Keratinocyte (primary cell): ENCODE measurements at regions not wholly inside any gene's neighbourhood (a gene's known extent, or its start where the extent isn't known, plus 50 kb on each side); places are given as distances from the start of the nearest gene placed in this dataset.

Experiments
- DNase-seq: peaks from one replicate; pipeline ENCODE4 v3.0.0-alpha.2; 2011; ENCODE audit warnings: low read depth, missing footprints, low spot score
- FAIRE-seq: peaks from 2 replicates; lab custom pipeline; 2011; peaks lifted over from hg19 to GRCh38; lab: Jason Lieb, UNC
- H2AFZ ChIP-seq: 2 replicates; pipeline ENCODE4 v1.6.0; 2012; ENCODE audit warnings: low read length, control low read depth, inconsistent platforms; ENCODE audit not compliant: control insufficient read depth
- H3K27ac ChIP-seq: 2 replicates; pipeline ENCODE4 v1.5.1; 2011; ENCODE audit warnings: low read length; ENCODE audit not compliant: control insufficient read depth, insufficient read depth
- H3K27me3 ChIP-seq: 3 replicates; pipeline ENCODE4 v1.6.0; 2011; ENCODE audit warnings: low read length; ENCODE audit not compliant: control insufficient read depth, insufficient read depth; ENCODE audit errors: extremely low read depth
- H3K36me3 ChIP-seq, 2 experiments: 2 replicates in 1 of 2; 3 replicates in 1 of 2; pipeline ENCODE4 v1.5.1; 2011; ENCODE audit warnings: low read length in 2 of 2, mild to moderate bottlenecking in 1 of 2; ENCODE audit not compliant: control insufficient read depth in 2 of 2, insufficient read depth in 2 of 2; ENCODE audit errors: extremely low read depth in 1 of 2
- H3K4me1 ChIP-seq: 3 replicates; pipeline ENCODE4 v1.5.1; 2011; ENCODE audit warnings: low read length; ENCODE audit not compliant: control insufficient read depth, insufficient read depth; ENCODE audit errors: extremely low read depth
- H3K4me2 ChIP-seq: 3 replicates; pipeline ENCODE4 v1.6.0; 2011; ENCODE audit warnings: low read depth, low read length; ENCODE audit not compliant: control insufficient read depth, insufficient read depth; ENCODE audit errors: extremely low read depth
- H3K4me3 ChIP-seq, 3 experiments: fragments of 200-600 bp in 1 of 3; sonication (generic) in 1 of 3; 2 replicates in 2 of 3; 3 replicates in 1 of 3; pipeline ENCODE4 v1.5.1; 2011 to 2016; ENCODE audit warnings: low read length in 3 of 3, mild to moderate bottlenecking in 3 of 3, control low read depth in 2 of 3, inconsistent platforms in 1 of 3, low read depth in 1 of 3, mixed read lengths in 1 of 3, mixed run types in 1 of 3, moderate library complexity in 1 of 3; ENCODE audit not compliant: control insufficient read depth in 2 of 3, insufficient read depth in 2 of 3; ENCODE audit errors: extremely low read depth in 1 of 3
- H3K79me2 ChIP-seq: 2 replicates; pipeline ENCODE4 v1.6.0; 2012; ENCODE audit warnings: low read length; ENCODE audit not compliant: control insufficient read depth, insufficient read depth
- H3K9ac ChIP-seq: 3 replicates; pipeline ENCODE4 v1.6.0; 2011; ENCODE audit warnings: low read length; ENCODE audit not compliant: control insufficient read depth, insufficient read depth; ENCODE audit errors: extremely low read depth
- H3K9me1 ChIP-seq: 3 replicates; pipeline ENCODE4 v1.6.0; 2011; ENCODE audit warnings: low read length; ENCODE audit not compliant: control insufficient read depth, insufficient read depth; ENCODE audit errors: extremely low read depth
- H3K9me3 ChIP-seq: 2 replicates; pipeline ENCODE4 v1.5.1; 2012; ENCODE audit warnings: low read depth, low read length; ENCODE audit not compliant: control insufficient read depth
- H4K20me1 ChIP-seq: 3 replicates; pipeline ENCODE4 v1.6.0; 2011; ENCODE audit warnings: low read length; ENCODE audit not compliant: control insufficient read depth, insufficient read depth; ENCODE audit errors: extremely low read depth
- CTCF ChIP-seq, 3 experiments: IDR thresholded peaks in 1 of 3; conservative IDR thresholded peaks in 1 of 3; optimal IDR thresholded peaks in 1 of 3; 2 replicates in 2 of 3; 3 replicates in 1 of 3; pipeline versions ENCODE3 to v1.5.1; 2011; ENCODE audit warnings: low read length in 3 of 3, mild to moderate bottlenecking in 3 of 3, moderate library complexity in 2 of 3, control low read depth in 1 of 3, inconsistent platforms in 1 of 3; ENCODE audit not compliant: insufficient read depth in 2 of 3; ENCODE audit errors: extremely low read depth in 1 of 3
- EZH2 ChIP-seq: IDR thresholded peaks from one replicate; pipeline ENCODE4 v1.6.1; 2012; ENCODE audit warnings: inconsistent platforms, mild to moderate bottlenecking, low read length, moderate library complexity
- dilution Hi-C: fragments of 300-500 bp; cut with MboI; formaldehyde crosslinking; loops from one replicate; pipeline ENCODE4 v1.7.0; 2020; ENCODE audit warnings: low sequenced_read_pairs; ENCODE audit not compliant: extremely low pct_ligation_motif_present

DNA sequence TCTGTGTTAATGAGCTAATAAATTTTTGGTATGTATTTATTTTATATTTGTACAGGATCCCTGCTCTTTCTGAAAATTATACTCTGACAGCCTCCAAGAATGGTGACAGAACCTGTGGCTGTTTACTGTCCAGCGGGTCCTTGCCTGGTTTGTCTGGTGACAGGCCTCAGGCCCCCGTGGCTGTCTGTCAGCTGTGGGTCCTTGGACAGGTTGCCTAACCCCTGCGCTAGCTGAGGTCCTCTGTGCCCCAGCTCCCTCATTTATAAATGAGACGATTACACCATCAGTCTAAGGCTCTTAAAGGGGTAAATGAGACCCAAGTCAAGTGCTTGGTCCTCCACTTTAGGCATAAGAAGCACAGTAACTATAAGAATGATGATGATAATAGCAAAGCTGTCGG is 125.1 kb upstream of the COL5A1 start:
- H3K9me3 ChIP-seq = peaks cover 1% of the 10 kb centered on the region
- no peak overlapping the region for H3K27ac ChIP-seq
- H2AFZ ChIP-seq = no peak overlapping the region
- no peaks in the 10 kb centered on the region for H3K36me3 ChIP-seq
- no peaks in the 10 kb centered on the region for H3K27me3 ChIP-seq
- no peaks in the 10 kb centered on the region for H3K4me1 ChIP-seq
- H3K4me2 ChIP-seq = no peak overlapping the region
- H3K4me3 ChIP-seq = no peak overlapping the region
- no peaks in the 10 kb centered on the region for H3K79me2 ChIP-seq
- no peak overlapping the region for H3K9ac ChIP-seq
- H4K20me1 ChIP-seq = no peaks in the 10 kb centered on the region
- dilution Hi-C loops = no loop called here
- TF ChIP-seq EZH2 = no peak
- no peak for TF ChIP-seq CTCF (optimal IDR thresholded peaks at IDR 0.05 in 1 of 3, IDR thresholded peaks at IDR 0.05 in 1 of 3, conservative IDR thresholded peaks at IDR 0.05 in 1 of 3; ENCODE audit: extremely low read depth in 1 of 3, insufficient read depth in 2 of 3, low read length in 3 of 3)
- H3K9me1 ChIP-seq = no peaks in the 10 kb centered on the region
- DNase-seq = no peak
- no peak for FAIRE-seq

DNA sequence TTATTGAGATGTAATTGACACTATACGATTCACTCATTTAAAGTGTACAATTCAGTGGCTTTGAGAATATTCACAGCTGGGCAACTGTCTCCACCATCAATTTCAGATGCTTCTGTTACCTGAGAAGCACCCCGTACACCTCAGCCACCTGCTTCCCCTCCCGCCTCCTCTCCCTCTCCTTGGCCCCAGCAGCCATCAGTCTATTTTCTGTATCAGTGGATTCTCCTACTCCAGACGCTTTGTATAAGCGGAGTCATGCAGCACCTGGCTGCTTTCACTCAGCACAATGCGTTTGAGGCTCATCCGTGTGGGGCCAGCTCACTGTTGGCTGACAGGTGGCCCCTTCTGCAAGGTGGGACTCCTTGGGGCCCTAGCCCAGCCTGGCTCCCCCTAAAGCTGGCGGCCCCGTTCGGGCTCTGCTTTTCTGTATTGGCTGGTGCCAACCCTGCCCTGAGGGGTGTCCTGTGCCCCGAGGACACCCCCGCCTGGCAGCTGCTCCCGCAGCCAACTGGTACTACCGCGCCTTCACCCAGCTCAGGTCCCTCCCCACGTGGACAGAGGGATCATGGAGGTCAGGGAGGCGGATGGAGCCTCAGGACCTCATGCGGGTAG is 124.4 kb upstream of the COL5A1 start:
- TF ChIP-seq EZH2 (no peak), CTCF (optimal IDR thresholded peaks at IDR 0.05 in 1 of 3, IDR thresholded peaks at IDR 0.05 in 1 of 3, conservative IDR thresholded peaks at IDR 0.05 in 1 of 3; ENCODE audit: extremely low read depth in 1 of 3, insufficient read depth in 2 of 3, low read length in 3 of 3) (no peak)
- Histone ChIP-seq H3K9me1 (no peaks in the 10 kb centered on the region), H3K4me2 (no peak overlapping the region), H3K4me3 (no peak overlapping the region), H3K27me3 (no peaks in the 10 kb centered on the region), H2AFZ (no peak overlapping the region), H3K79me2 (no peaks in the 10 kb centered on the region), H3K36me3 (no peaks in the 10 kb centered on the region), H3K27ac (no peak overlapping the region), H3K9me3 (peaks cover 1% of the 10 kb centered on the region), H4K20me1 (no peaks in the 10 kb centered on the region), H3K9ac (no peak overlapping the region), H3K4me1 (no peaks in the 10 kb centered on the region)
- dilution Hi-C loops = no loop called here
- DNase-seq (no peak), FAIRE-seq (no peak)
